Neutrophil (primary cell): ENCODE measurements at regions not wholly inside any gene's neighbourhood (a gene's known extent, or its start where the extent isn't known, plus 50 kb on each side); places are given as distances from the start of the nearest gene placed in this dataset.

ENCODE experiments used
- H3K27ac ChIP-seq: fragments of 200-600 bp; sonication (generic); 2 replicates; pipeline ENCODE4 v1.5.1; 2016; ENCODE audit warnings: mild to moderate bottlenecking, moderate library complexity
- H3K27me3 ChIP-seq: fragments of 200-600 bp; sonication (generic); 2 replicates; pipeline ENCODE4 v1.6.0; 2016; ENCODE audit warnings: mild to moderate bottlenecking
- H3K36me3 ChIP-seq: fragments of 200-600 bp; sonication (generic); 2 replicates; pipeline ENCODE4 v1.5.1; 2017
- H3K4me1 ChIP-seq, 2 experiments: fragments of 200-600 bp in 1 of 2; sonication (generic) in 1 of 2; 1 replicate in 1 of 2; 2 replicates in 1 of 2; pipeline versions ENCODE4 v1.5.1 to v1.6.1; 2013 to 2016; ENCODE audit warnings: low read depth in 1 of 2, low read length in 1 of 2, mild to moderate bottlenecking in 1 of 2, moderate library complexity in 1 of 2; ENCODE audit not compliant: control insufficient read depth in 1 of 2, insufficient read depth in 1 of 2
- H3K4me3 ChIP-seq, 2 experiments: fragments of 200-600 bp in 1 of 2; sonication (generic) in 1 of 2; 1 replicate in 1 of 2; 2 replicates in 1 of 2; pipeline ENCODE4 v1.5.1; 2013 to 2016; ENCODE audit warnings: low read depth in 1 of 2, low read length in 1 of 2, mild to moderate bottlenecking in 1 of 2, moderate library complexity in 1 of 2
- H3K9me3 ChIP-seq: fragments of 200-600 bp; sonication (generic); 2 replicates; pipeline ENCODE4 v1.5.1; 2016
- CTCF ChIP-seq: fragments of 200-600 bp; sonication (generic); IDR thresholded peaks from 2 replicates; pipeline ENCODE4 v1.5.1; 2016; ENCODE audit warnings: antibody characterized with exemption

DNA sequence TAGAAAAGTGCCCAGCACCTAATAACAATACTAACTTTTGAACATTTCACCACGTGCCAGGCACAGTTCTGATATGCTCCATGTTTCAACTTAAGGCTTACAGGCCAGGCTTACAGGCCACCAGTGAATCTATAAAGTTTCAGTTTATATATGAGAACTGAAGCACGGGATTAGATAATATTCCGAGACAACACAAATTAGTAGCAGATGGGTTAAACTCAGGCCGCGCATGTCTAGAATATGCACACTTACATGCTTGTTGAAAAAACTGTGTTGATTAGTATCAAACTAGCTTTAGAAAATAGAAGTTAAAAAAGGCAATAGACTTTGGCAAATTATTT lies 587.9 kb downstream of the MTRR start:
- Histone ChIP-seq H3K27ac (no peak overlapping the region), H3K4me1 (peaks cover 0 to 6% of the 10 kb centered on the region in 2 experiments), H3K36me3 (no peaks in the 10 kb centered on the region), H3K27me3 (peaks cover 14% of the 10 kb centered on the region), H3K4me3 (peak overlapping the region; percentile 57 to 66), H3K9me3 (no peaks in the 10 kb centered on the region)
- no peak for TF ChIP-seq CTCF

DNA sequence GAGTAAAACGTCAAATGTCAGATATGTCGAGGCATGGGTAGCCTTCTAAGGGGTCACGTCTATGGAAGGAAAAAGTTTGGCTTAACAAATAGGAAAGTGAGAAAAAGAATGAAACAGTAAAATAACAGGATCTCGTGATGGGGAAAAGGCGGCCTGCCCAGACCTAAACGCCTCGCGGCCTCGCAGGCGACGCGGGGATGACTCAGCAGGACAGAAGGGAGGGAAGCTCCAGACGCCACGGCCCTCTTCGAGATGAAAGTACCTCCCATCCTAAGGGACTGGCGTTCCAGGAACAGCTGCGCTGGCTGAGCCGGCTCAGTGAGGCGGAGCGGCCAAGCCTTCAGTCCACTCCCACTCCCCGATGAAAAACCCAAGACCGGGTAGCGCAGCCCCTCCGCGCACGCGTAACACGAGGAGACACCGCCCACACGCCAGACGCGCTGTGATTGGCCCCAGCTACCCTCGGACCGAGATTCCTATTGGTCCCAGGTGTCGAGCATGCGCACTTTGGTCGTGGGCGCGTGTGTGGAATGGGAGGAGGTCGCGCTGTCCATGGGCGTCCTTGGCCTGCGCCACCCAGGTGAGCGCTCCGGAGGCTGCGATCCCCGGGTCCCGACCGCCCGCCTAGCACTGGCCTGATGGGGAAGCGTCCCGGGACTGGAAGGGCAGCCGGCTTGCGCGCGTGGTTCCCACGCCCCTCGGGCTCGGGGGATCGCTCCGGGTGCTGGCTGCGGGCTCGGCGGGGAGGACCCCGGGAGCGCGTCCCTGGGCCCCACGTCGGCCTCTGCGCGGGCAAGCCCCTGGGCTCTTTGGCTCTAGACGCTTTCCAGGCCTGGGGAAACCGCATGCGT lies 588.5 kb downstream of the MTRR start:
- peaks cover 0 to 6% of the 10 kb centered on the region in 2 experiments for H3K4me1 ChIP-seq
- H3K9me3 ChIP-seq, result no peaks in the 10 kb centered on the region
- no peak overlapping the region for H3K27ac ChIP-seq
- peaks cover 14% of the 10 kb centered on the region for H3K27me3 ChIP-seq
- H3K36me3 ChIP-seq, result no peaks in the 10 kb centered on the region
- peak overlapping the region; percentile 57 to 66 for H3K4me3 ChIP-seq
- TF ChIP-seq CTCF, result no peak

- Histone ChIP-seq H3K27me3 (peaks cover 14% of the 10 kb centered on the region), H3K27ac (no peak overlapping the region), H3K9me3 (no peaks in the 10 kb centered on the region), H3K4me1 (peaks cover 0 to 6% of the 10 kb centered on the region in 2 experiments), H3K36me3 (no peaks in the 10 kb centered on the region), H3K4me3 (peak overlapping the region; percentile 57 to 66)
- no peak for TF ChIP-seq CTCF
Observed at GRCh38 chr5:8458038-8458383, 589.1 kb downstream of the MTRR start.

DNA sequence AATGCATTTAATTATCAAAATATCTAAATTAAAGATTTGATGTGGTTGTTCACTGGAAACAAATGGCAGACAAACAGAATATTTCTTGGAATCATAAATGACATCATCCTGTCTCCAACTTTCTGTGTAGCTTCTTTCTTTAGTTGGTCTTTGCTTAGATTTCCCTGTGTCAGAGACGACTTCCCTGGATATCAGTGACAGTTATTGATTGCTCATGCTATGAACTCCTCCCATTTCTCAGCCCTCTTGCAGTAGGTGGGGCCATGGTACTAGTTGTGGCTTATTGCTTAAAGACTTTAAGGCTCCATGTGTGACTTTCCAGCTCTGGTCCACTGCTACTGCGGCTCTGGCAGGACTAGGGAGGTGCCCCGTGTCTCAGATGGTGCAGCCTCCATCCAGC lies 592.6 kb downstream of the MTRR start:
- H3K9me3 ChIP-seq, result no peaks in the 10 kb centered on the region
- no peaks in the 10 kb centered on the region for H3K36me3 ChIP-seq
- H3K27me3 ChIP-seq, result peaks cover 14% of the 10 kb centered on the region
- H3K4me3 ChIP-seq, result no peak overlapping the region
- peaks cover 0 to 6% of the 10 kb centered on the region in 2 experiments for H3K4me1 ChIP-seq
- no peak overlapping the region for H3K27ac ChIP-seq
- no peak for TF ChIP-seq CTCF

GRCh38 chr5:8462565-8462964 lies 593.6 kb downstream of the MTRR start:
- no peak for TF ChIP-seq CTCF
- peaks cover 0 to 6% of the 10 kb centered on the region in 2 experiments for H3K4me1 ChIP-seq
- H3K9me3 ChIP-seq, result no peaks in the 10 kb centered on the region
- H3K36me3 ChIP-seq, result no peaks in the 10 kb centered on the region
- H3K4me3 ChIP-seq, result no peak overlapping the region
- no peak overlapping the region for H3K27ac ChIP-seq
- H3K27me3 ChIP-seq, result peaks cover 11% of the 10 kb centered on the region
